KBM-7 (cell line): ENCODE measurements at regions not wholly inside any gene's neighbourhood (a gene's known extent, or its start where the extent isn't known, plus 50 kb on each side); places are given as distances from the start of the nearest gene placed in this dataset.

Source experiments
- DNase-seq: peaks from one replicate; pipeline ENCODE4 v3.0.0-alpha.2; 2015
- in situ Hi-C: fragments of 300-500 bp; cut with MboI; formaldehyde crosslinking; loops from 2 replicates; pipeline ENCODE4 v1.14.3; 2020; ENCODE audit warnings: low sequenced_read_pairs, low pct_unique_long_range_greater_than_20kb, mixed read lengths

DNA sequence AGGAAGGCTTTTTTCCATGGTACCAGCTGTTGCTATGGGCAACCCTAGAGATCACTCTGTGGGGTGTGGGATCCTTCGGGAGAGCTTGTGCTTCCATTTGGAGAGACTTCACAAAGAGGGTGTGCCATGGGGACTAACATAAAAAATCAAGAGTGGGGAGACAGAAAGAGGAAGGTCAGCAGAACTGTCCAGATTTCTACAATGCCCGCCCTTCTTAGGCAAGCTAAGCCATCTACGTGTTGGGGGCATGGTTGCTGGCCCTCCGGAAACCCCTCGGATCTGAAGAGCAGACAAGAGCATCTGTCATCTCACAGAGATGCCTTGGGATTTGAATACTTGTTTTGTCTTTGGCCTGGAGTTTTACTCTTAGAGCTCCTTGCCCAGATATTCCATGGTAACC lies 83.9 kb upstream of the ZNF648 start:
- in situ Hi-C loops = no loop called here
- no peak for DNase-seq

GRCh38 chr1:182144646-182145030 lies 83.1 kb upstream of the ZNF648 start:
- in situ Hi-C loops = no loop called here
- no peak for DNase-seq

DNA sequence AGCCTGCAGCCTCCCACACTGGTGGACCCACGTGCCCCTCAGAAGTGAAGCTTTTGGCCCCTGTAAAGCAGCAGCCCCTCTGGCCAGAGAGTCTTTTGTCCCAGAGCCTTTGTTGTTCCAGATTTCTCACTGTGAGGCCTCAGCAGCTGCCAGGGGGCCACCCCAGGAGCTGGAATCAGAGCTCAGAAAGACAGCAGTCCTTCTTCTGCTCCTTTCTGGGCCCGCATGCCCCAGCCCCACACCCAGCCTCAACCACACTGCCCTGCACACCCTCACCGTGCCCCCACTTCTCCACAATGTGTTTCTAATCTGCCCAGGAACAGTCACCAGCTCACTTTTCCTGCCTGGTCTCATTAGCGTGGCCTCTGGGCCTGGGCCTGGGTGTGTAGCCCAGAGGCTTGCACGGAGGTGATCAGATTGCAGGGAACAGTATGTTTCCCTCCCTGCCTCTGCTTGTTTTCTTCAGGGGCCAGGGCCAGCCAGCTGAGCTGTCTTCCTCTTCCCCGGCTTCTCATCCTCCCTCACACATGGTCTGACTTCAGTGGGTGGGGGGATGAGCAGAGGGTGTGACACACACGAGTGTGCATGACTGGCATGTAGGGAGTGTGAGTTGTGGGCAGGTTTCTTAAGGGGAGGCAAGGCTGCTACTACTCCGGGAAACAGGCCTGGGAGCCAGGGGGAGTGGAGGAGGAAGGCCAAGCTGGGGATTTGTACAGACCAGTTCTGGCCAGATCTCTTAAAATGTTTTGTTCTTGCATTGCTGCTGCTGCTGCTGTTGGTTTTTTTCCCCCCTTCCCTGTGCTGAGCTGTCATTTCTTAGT lies 82.5 kb upstream of the ZNF648 start:
- in situ Hi-C loops = no loop called here
- DNase-seq = peak; percentile 89

GRCh38 chr1:182143154-182143657 lies 81.7 kb upstream of the ZNF648 start:
- DNase-seq = peak; percentile 81
- in situ Hi-C loops = no loop called here

DNA sequence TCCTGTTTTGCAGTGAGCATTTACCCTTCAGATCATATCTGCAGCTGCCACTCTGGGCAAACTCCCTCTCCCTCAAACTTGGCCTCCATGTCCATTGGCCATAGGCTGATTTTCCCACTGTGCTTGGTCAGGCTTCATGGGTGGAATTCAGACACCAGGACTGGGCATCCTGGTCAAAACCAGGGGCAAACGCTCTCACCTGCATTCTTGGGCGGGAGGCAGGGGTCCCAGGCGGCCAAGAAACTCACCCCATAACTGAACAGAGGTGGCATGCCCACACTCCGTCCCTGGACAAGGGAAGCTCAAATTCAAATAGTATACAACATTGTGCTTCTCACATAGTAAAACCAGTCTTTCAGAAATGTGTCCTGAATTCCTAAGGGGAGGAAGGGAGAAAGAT lies 81.1 kb upstream of the ZNF648 start:
- no peak for DNase-seq
- in situ Hi-C loops = no loop called here

GRCh38 chr1:182141040-182141439 lies 79.5 kb upstream of the ZNF648 start:
- DNase-seq = no peak
- in situ Hi-C loops = no loop called here

GRCh38 chr1:182139496-182139895 lies 78.0 kb upstream of the ZNF648 start:
- in situ Hi-C loops = no loop called here
- DNase-seq = no peak

DNA sequence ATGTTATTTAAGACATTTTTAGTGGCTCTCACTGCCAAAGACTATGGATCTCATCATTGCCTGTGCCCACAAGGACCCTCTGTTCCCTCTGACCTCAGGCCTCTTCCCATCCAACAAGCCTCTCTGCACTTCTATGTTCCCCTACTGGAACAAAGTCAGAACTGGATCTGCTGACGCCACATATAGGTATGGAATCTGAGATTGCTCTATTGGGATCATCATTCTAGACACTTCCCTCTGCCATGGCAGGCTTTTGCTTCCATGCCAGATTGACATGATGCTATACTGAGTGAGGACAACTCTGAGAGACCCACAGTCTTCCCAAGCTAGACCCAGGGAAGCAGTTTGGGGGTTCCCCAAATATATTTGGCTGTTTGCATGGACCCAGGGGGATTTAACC lies 76.0 kb upstream of the ZNF648 start:
- in situ Hi-C loops = no loop called here

DNA sequence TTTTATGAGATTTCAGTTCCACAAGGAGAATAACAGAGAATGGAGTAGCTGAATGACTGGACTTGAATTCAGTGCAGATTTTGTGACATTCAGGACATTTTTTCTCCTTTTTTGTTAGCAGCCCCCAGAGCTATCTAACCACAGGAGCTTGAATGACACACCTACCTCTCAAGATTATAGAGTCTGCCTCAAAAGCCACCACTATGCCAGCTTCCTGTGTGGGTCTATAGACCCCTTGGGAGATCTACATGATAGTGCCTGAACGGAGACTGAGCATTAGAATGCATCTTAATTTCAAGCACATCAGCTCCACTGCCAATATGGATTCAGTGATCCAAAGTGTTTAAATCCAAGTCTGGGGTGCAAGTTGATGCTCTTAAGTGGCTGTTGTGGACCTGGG lies 74.4 kb upstream of the ZNF648 start:
- in situ Hi-C loops = no loop called here
- DNase-seq = no peak

More for the DNA sequence above, 76.0 kb upstream of the ZNF648 start:
- DNase-seq = no peak

DNA sequence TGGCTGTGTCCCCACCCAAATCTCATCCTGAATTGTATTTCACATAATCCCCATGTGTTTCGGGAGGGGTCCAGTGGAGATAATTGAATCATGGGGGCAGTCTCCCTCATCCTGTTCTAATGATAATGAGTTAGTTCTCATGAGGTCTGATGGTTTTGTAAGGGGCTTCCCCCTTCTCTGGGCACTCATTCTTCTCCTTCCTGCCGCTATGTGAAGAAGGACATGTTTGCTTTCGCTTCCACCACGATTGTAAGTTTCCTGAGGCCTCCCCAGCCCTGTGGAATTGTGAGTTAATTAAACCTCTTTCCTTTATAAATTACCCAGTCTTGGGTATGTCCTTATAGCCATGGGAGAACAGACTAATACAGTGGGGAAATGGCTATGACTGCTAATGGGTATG lies 72.7 kb upstream of the ZNF648 start:
- DNase-seq = no peak
- in situ Hi-C loops = no loop called here

DNA sequence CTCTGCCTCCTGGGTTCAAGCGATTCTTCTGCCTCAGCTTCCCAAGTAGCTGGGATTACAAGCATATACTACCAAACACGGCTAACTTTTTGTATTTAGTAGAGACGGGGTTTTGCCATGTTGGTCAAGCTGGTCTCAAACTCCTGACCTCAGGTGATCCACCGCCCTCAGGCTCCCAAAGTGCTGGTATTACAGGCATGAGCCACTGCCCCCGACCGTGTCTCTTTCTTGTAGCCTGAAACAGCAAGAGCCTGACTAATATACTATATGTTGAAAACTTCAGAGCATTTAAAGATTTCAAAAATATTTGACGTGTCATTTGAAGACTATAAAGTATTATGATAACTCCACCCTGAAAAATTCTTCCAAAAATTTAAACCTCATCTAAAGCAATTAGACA lies 71.7 kb upstream of the ZNF648 start:
- in situ Hi-C loops = no loop called here
- no peak for DNase-seq

- in situ Hi-C loops = no loop called here
- no peak for DNase-seq
These were observed 67.9 kb upstream of the ZNF648 start for GRCh38 chr1:182129398-182129797.

GRCh38 chr1:182128502-182128901 lies 67.0 kb upstream of the ZNF648 start:
- in situ Hi-C loops = no loop called here
- DNase-seq = no peak

- no peak for DNase-seq
- in situ Hi-C loops = no loop called here
These were observed 66.1 kb upstream of the ZNF648 start for GRCh38 chr1:182127656-182128055.

DNA sequence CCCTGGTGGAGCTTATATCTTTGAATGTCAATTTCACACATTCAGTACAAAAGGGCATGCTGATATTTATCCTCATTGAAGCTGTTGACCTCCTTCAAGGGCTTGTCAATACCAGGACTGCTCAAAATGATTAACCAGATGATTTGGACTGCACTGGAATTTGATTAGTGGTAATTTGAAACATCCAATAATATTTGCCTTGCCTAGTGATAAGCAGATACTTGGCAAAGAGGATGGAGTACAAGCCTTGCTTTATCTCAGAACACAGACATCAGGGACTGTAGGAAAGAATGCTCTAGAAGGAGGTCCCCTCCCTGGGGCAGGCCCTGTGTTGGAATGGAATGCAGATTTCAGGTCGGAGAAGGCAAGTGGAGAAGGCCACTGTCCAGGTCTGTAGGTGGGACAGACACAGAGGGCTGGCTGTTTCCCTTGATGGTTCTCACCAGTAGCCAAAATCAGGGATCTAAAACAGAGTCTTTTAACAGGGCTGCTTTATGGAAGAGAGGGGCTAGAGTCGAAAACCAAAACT lies 64.8 kb upstream of the ZNF648 start:
- no peak for DNase-seq
- in situ Hi-C loops = no loop called here

DNA sequence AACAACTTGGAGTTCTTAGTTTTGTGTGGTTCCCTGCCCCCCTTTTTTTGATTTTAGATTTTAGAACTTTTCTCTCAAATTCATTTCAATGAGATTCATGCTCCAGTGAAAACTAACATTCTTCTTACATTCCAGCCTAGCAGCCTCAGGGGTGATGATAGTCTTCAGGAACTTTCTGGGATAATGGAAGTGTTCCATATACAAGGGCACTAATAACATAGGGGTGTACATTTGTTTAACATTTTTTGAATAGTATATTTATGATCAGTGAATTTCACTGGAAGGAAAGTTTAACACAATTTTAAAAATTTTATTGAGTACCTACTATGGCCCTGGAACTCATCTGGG lies 61.4 kb upstream of the ZNF648 start:
- in situ Hi-C loops = no loop called here
- DNase-seq = no peak

DNA sequence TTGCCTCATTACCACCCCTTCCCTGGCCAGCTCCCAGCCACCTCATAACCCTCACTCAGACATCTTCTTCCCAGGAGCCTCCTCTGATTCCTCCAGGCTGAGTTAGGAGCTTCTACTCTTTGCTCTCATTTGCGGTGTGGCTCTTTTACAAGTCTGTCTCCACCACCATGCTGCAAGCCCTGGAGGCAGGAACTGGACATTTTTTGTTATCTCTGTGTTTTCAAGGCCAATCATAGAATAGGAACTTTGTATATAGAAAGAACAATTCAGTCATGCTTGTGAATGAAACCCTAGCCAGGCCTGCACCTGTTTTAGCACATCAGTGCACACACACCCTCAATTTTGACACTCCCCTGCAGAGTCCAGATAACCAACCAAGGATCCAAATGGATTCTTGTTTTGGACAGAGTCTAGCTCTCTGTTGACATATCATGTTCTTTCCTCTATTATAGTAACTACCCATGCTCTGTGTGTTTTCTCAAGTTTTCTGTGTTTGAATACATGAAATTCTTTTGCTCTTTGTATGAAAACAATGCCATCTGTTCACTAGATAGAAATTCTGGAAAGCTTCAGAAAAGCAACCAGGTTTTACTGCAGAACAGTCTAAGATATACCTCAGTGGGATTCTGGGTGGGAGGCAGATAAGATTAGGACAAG lies 60.9 kb upstream of the ZNF648 start:
- DNase-seq = no peak
- in situ Hi-C loops = no loop called here

GRCh38 chr1:182121787-182122186 lies 60.3 kb upstream of the ZNF648 start:
- DNase-seq = no peak
- in situ Hi-C loops = no loop called here

GRCh38 chr1:182120411-182121258 lies 59.1 kb upstream of the ZNF648 start:
- in situ Hi-C loops = no loop called here

DNA sequence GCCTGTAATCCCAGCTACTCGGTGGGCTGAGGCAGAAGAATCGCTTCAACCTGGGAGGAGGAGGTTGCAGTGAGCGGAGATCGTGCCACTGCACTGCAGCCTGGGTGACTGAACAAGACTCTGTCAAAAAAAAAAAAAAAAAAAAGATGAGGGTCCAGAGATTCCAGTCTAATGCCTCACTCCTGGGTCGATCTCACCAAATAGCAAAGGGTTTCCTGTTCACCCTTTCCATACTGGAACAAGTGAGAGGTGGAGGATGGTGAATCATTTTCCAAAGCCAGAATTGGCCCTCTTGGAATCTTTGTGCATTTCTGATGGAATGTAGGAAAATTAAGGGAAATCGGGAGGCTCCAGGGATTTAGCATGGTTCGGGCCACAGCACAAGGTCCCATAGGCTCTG lies 58.1 kb upstream of the ZNF648 start:
- in situ Hi-C loops = no loop called here
- no peak for DNase-seq

More at GRCh38 chr1:182120411-182121258, 59.1 kb upstream of the ZNF648 start:
- DNase-seq = no peak
